Activated CD4-positive, alpha-beta memory T cell treated with anti-CD3 and anti-CD28 coated beads, Interleukin-2, amount 10 ng/mL, durations not matched to agents 7 days and 5 days (primary cell): ENCODE measurements at regions not wholly inside any gene's neighbourhood (a gene's known extent, or its start where the extent isn't known, plus 50 kb on each side); places are given as distances from the start of the nearest gene placed in this dataset.

Experiments used
- CTCF ChIA-PET: fragments of 350-600 bp; sonication (Branson Sonifier 250); formaldehyde crosslinking; loops from one replicate; lab custom pipeline; 2021; ENCODE audit warnings: antibody characterized with exemption, inconsistent platforms; lab: Charles Lee
- POLR2A ChIA-PET: fragments of 350-600 bp; sonication (Branson Sonifier 250); formaldehyde crosslinking; loops from one replicate; lab custom pipeline; 2021; ENCODE audit warnings: antibody characterized with exemption; lab: Charles Lee
- DNase-seq: peaks from one replicate; pipeline ENCODE4 v3.0.0-alpha.2; 2020
- H3K27ac Mint-ChIP-seq: one replicate; pipeline ENCODE4 v1.8.0; 2021; ENCODE audit warnings: mild to moderate bottlenecking, mixed read lengths
- H3K27me3 Mint-ChIP-seq: one replicate; pipeline ENCODE4 v1.8.0; 2021; ENCODE audit warnings: mixed read lengths
- H3K36me3 Mint-ChIP-seq: one replicate; pipeline ENCODE4 v1.8.0; 2021; ENCODE audit warnings: low read depth, mixed read lengths
- H3K4me1 Mint-ChIP-seq: one replicate; pipeline ENCODE4 v1.8.0; 2021; ENCODE audit warnings: mixed read lengths
- H3K4me3 Mint-ChIP-seq: one replicate; pipeline ENCODE4 v1.8.0; 2021; ENCODE audit warnings: mild to moderate bottlenecking, mixed read lengths
- H3K9me3 Mint-ChIP-seq: one replicate; pipeline ENCODE4 v1.8.0; 2021; ENCODE audit warnings: mixed read lengths

- Mint-ChIP-seq H3K4me3 (no peak overlapping the region), H3K9me3 (no peaks in the 10 kb centered on the region), H3K36me3 (no peaks in the 10 kb centered on the region), H3K27ac (no peak overlapping the region), H3K27me3 (peaks cover 6% of the 10 kb centered on the region), H3K4me1 (no peaks in the 10 kb centered on the region)
- ChIA-PET POLR2A (no interaction called here), CTCF (no interaction called here)
- no peak for DNase-seq
Observed at GRCh38 chr12:46884362-46884761, 58.6 kb upstream of the SLC38A4 start.

- Mint-ChIP-seq H3K4me1 (no peaks in the 10 kb centered on the region), H3K4me3 (no peak overlapping the region), H3K36me3 (no peaks in the 10 kb centered on the region), H3K27ac (no peak overlapping the region), H3K27me3 (peaks cover 4% of the 10 kb centered on the region), H3K9me3 (no peaks in the 10 kb centered on the region)
- POLR2A ChIA-PET: no interaction called here
- no peak for DNase-seq
- CTCF ChIA-PET: no interaction called here
Observed at GRCh38 chr12:46886541-46887041, 60.8 kb upstream of the SLC38A4 start.

- POLR2A ChIA-PET: no interaction called here
- no peaks in the 10 kb centered on the region for H3K36me3 Mint-ChIP-seq
- CTCF ChIA-PET: no interaction called here
- DNase-seq: no peak
- no peak overlapping the region for H3K27ac Mint-ChIP-seq
- no peaks in the 10 kb centered on the region for H3K9me3 Mint-ChIP-seq
- no peak overlapping the region for H3K4me3 Mint-ChIP-seq
- H3K4me1 Mint-ChIP-seq: no peaks in the 10 kb centered on the region
- H3K27me3 Mint-ChIP-seq: no peaks in the 10 kb centered on the region
Observed at GRCh38 chr12:46887870-46888269, 62.1 kb upstream of the SLC38A4 start.

- ChIA-PET POLR2A (no interaction called here), CTCF (no interaction called here)
- no peak overlapping the region for H3K27ac Mint-ChIP-seq
- DNase-seq: no peak
- H3K27me3 Mint-ChIP-seq: no peaks in the 10 kb centered on the region
- no peaks in the 10 kb centered on the region for H3K9me3 Mint-ChIP-seq
- no peak overlapping the region for H3K4me3 Mint-ChIP-seq
- H3K4me1 Mint-ChIP-seq: no peaks in the 10 kb centered on the region
- H3K36me3 Mint-ChIP-seq: no peaks in the 10 kb centered on the region
Observed at GRCh38 chr12:46888568-46888967, 62.8 kb upstream of the SLC38A4 start.

GRCh38 chr12:46891306-46891705 lies 65.5 kb upstream of the SLC38A4 start:
- Mint-ChIP-seq H3K9me3 (no peaks in the 10 kb centered on the region), H3K4me3 (no peak overlapping the region), H3K4me1 (no peaks in the 10 kb centered on the region), H3K27ac (no peak overlapping the region), H3K36me3 (no peaks in the 10 kb centered on the region), H3K27me3 (peaks cover 2% of the 10 kb centered on the region)
- POLR2A ChIA-PET: no interaction called here
- CTCF ChIA-PET: no interaction called here
- DNase-seq: no peak

- no peaks in the 10 kb centered on the region for H3K4me1 Mint-ChIP-seq
- no peak for DNase-seq
- POLR2A ChIA-PET: no interaction called here
- H3K36me3 Mint-ChIP-seq: no peaks in the 10 kb centered on the region
- H3K27me3 Mint-ChIP-seq: peaks cover 4% of the 10 kb centered on the region
- CTCF ChIA-PET: no interaction called here
- H3K27ac Mint-ChIP-seq: no peak overlapping the region
- peaks cover 2% of the 10 kb centered on the region for H3K9me3 Mint-ChIP-seq
- H3K4me3 Mint-ChIP-seq: no peak overlapping the region
Observed at GRCh38 chr12:46892034-46892705, 66.4 kb upstream of the SLC38A4 start.

GRCh38 chr12:46892887-46893286 lies 67.1 kb upstream of the SLC38A4 start:
- DNase-seq: no peak
- no peak overlapping the region for H3K27ac Mint-ChIP-seq
- H3K9me3 Mint-ChIP-seq: peaks cover 2% of the 10 kb centered on the region
- peaks cover 4% of the 10 kb centered on the region for H3K27me3 Mint-ChIP-seq
- ChIA-PET CTCF (no interaction called here), POLR2A (no interaction called here)
- H3K4me3 Mint-ChIP-seq: no peak overlapping the region
- H3K36me3 Mint-ChIP-seq: no peaks in the 10 kb centered on the region
- no peaks in the 10 kb centered on the region for H3K4me1 Mint-ChIP-seq

- H3K4me3 Mint-ChIP-seq: no peak overlapping the region
- H3K27ac Mint-ChIP-seq: no peak overlapping the region
- POLR2A ChIA-PET: no interaction called here
- H3K9me3 Mint-ChIP-seq: peaks cover 2% of the 10 kb centered on the region
- H3K36me3 Mint-ChIP-seq: no peaks in the 10 kb centered on the region
- H3K4me1 Mint-ChIP-seq: no peaks in the 10 kb centered on the region
- no peak for DNase-seq
- H3K27me3 Mint-ChIP-seq: peaks cover 4% of the 10 kb centered on the region
- CTCF ChIA-PET: no interaction called here
Observed at GRCh38 chr12:46893434-46893833, 67.6 kb upstream of the SLC38A4 start.

GRCh38 chr12:46895726-46896125 lies 69.9 kb upstream of the SLC38A4 start:
- CTCF ChIA-PET: no interaction called here
- no peak for DNase-seq
- Mint-ChIP-seq H3K4me1 (no peaks in the 10 kb centered on the region), H3K27me3 (peaks cover 9% of the 10 kb centered on the region), H3K36me3 (no peaks in the 10 kb centered on the region), H3K4me3 (no peak overlapping the region), H3K27ac (no peak overlapping the region), H3K9me3 (peaks cover 2% of the 10 kb centered on the region)
- POLR2A ChIA-PET: no interaction called here

GRCh38 chr12:46896680-46897079 lies 70.9 kb upstream of the SLC38A4 start:
- Mint-ChIP-seq H3K4me1 (no peaks in the 10 kb centered on the region), H3K27me3 (peaks cover 9% of the 10 kb centered on the region), H3K27ac (no peak overlapping the region), H3K9me3 (peaks cover 2% of the 10 kb centered on the region), H3K4me3 (no peak overlapping the region), H3K36me3 (no peaks in the 10 kb centered on the region)
- DNase-seq: no peak
- ChIA-PET POLR2A (no interaction called here), CTCF (no interaction called here)

GRCh38 chr12:46898152-46898931 lies 72.5 kb upstream of the SLC38A4 start:
- POLR2A ChIA-PET: no interaction called here
- CTCF ChIA-PET: no interaction called here
- H3K27me3 Mint-ChIP-seq: peaks cover 9% of the 10 kb centered on the region
- H3K9me3 Mint-ChIP-seq: peaks cover 2% of the 10 kb centered on the region
- no peaks in the 10 kb centered on the region for H3K36me3 Mint-ChIP-seq
- H3K4me3 Mint-ChIP-seq: no peak overlapping the region
- no peak overlapping the region for H3K27ac Mint-ChIP-seq
- DNase-seq: no peak
- H3K4me1 Mint-ChIP-seq: no peaks in the 10 kb centered on the region

- H3K27ac Mint-ChIP-seq: no peak overlapping the region
- DNase-seq: no peak
- H3K4me3 Mint-ChIP-seq: no peak overlapping the region
- H3K9me3 Mint-ChIP-seq: peaks cover 2% of the 10 kb centered on the region
- peaks cover 9% of the 10 kb centered on the region for H3K27me3 Mint-ChIP-seq
- no peaks in the 10 kb centered on the region for H3K36me3 Mint-ChIP-seq
- no peaks in the 10 kb centered on the region for H3K4me1 Mint-ChIP-seq
- POLR2A ChIA-PET: no interaction called here
- CTCF ChIA-PET: no interaction called here
Observed at GRCh38 chr12:46898989-46899388, 73.2 kb upstream of the SLC38A4 start.

- POLR2A ChIA-PET: no interaction called here
- Mint-ChIP-seq H3K27me3 (peaks cover 9% of the 10 kb centered on the region), H3K27ac (no peak overlapping the region), H3K36me3 (no peaks in the 10 kb centered on the region), H3K4me1 (no peaks in the 10 kb centered on the region), H3K9me3 (peaks cover 2% of the 10 kb centered on the region), H3K4me3 (no peak overlapping the region)
- CTCF ChIA-PET: no interaction called here
- DNase-seq: no peak
Observed at GRCh38 chr12:46900734-46901463, 75.1 kb upstream of the SLC38A4 start.
